Heart left ventricle (tissue), 16 donors: ENCODE measurements at regions not wholly inside any gene's neighbourhood (a gene's known extent, or its start where the extent isn't known, plus 50 kb on each side); places are given as distances from the start of the nearest gene placed in this dataset.

Source experiments
- ATAC-seq, 4 donors: fragments of 200-7000 bp; cut with Tn5 transposase; one replicate each; pipeline ENCODE4 v1.9.1; 2020 to 2022; ENCODE audit warnings: moderate library complexity in 4 of 4, mild to moderate bottlenecking in 3 of 4, moderate number of reproducible peaks in 1 of 4
- DNase-seq, 5 donors: peaks; one replicate each; pipeline ENCODE4 v3.0.0-alpha.2; 2020
- H3K27ac ChIP-seq, 12 donors: fragments of 200-600 bp; sonication (generic) in 4 of 12; one replicate each; pipeline versions ENCODE4 v1.5.0 to v1.8.0; 2016 to 2022; ENCODE audit warnings: mild to moderate bottlenecking in 2 of 12
- H3K27me3 ChIP-seq, 9 donors: fragments of 200-600 bp; sonication (generic) in 2 of 9; one replicate each; pipeline versions ENCODE4 v1.5.1 to v1.8.0; 2016 to 2022; ENCODE audit warnings: mild to moderate bottlenecking in 3 of 9
- H3K36me3 ChIP-seq, 9 donors: fragments of 200-600 bp; sonication (generic) in 2 of 9; one replicate each; pipeline versions ENCODE4 v1.5.0 to v1.8.0; 2018 to 2022; ENCODE audit warnings: mild to moderate bottlenecking in 2 of 9
- H3K4me1 ChIP-seq, 12 donors: fragments of 200-600 bp; sonication (generic) in 4 of 12; one replicate each; pipeline versions ENCODE4 v1.5.0 to v1.8.0; 2016 to 2022; ENCODE audit warnings: mild to moderate bottlenecking in 3 of 12
- H3K4me3 ChIP-seq, 12 donors: fragments of 200-600 bp; sonication (generic) in 4 of 12; one replicate each; pipeline versions ENCODE4 v1.5.0 to v1.8.0; 2017 to 2022; ENCODE audit warnings: mild to moderate bottlenecking in 9 of 12, moderate library complexity in 4 of 12
- H3K9me3 ChIP-seq, 12 donors: fragments of 200-600 bp; sonication (generic) in 4 of 12; one replicate each; pipeline versions ENCODE4 v1.5.0 to v1.8.0; 2016 to 2022; ENCODE audit warnings: mild to moderate bottlenecking in 1 of 12
- POLR2A ChIP-seq, 2 donors: fragments of 450-650 bp; IDR thresholded peaks; one replicate each; pipeline ENCODE4 v1.6.1; 2017; ENCODE audit warnings: antibody characterized with exemption in 2 of 2, mild to moderate bottlenecking in 2 of 2, moderate library complexity in 2 of 2
- WGBS, 4 donors: extraction: QIAGEN DNeasy Blood & Tissue Kit in 2 of 4; methylation state at CpG; one replicate each; pipeline versions ENCODE4 v1.1.5 to v1.1.7; 2013 to 2018; 5-methylcytosine and 5-hydroxymethylcytosine counted together
- intact Hi-C, 10 donors: fragments of 100-400 bp; cut with DNase I; formaldehyde crosslinking; loops; one replicate each; pipeline versions ENCODE4 v1.11.1 to v1.14.2; 2022
- TF ChIP-seq, protein P1 (sequence below), 12 donors: fragments of 200-600 bp; sonication (generic) in 4 of 12; IDR thresholded peaks; one replicate each; pipeline versions ENCODE4 v1.5.0 to v1.8.0; 2018 to 2022; ENCODE audit warnings: antibody characterized with exemption in 12 of 12, mild to moderate bottlenecking in 5 of 12
- donor health status: ischemic (EF 13 %, LVEDD 7.1; RV severe dilation, severe dysfunction).
- donor health status: healthy with polysubstance abuse.
- donor health status: DM: no; HTN: yes; CAD: no.
- donor health status: DM: no; HTN: no; CAD: no.
- donor health status: ischemic (EF 25% LVEDD 6.9; RV normal size, moderate dysfunction).
- donor health status: ischemic (EF 25% LVEDD 5.7; RV mildly dilated, moderate dysfunction).
- donor health status: healthy.
- donor health status: DM: yes; HTN: yes; CAD: no.
- donor health status: ischemic (EF 35%, LVEDD 5.7; RV mildly dilated, moderate dysfunction).
- donor health status: nonischemic (EF 11% LVEDD 7.7; RV severe dilation, severe dysfunction).
- donor health status: DM: yes; HTN: yes; CAD: no.
- donor health status: PGD.
- donor health status: ischemic (EF 29% LVEDD 5.4; RV normal size, mild dysfunction).
- donor health status: nonischemic (EF 23%, LVEDD 6.1; RV moderate dilation, normal function).

DNA sequence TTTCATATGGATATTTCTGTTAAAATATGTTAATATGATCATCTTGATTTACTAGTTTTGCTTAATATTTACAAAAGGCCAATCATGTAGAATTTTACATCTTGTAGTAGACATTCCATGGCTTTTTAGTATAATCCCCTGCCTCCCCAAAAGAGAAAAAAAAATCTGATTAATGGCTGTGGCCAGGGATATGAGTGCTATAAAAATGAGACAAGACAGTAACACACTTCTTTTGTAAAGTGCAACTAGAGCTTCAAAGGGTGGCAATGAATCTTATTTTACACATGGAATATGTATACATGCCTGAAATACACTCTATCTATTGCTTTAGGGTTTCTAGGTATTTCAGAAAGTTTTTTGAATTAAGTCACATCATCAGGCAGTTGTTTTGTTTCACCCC lies 112.2 kb upstream of the NANOGP8 start:
- Histone ChIP-seq H3K4me3 (no peak overlapping the region), H3K9me3 (peaks cover 0 to 7% (median under 1%) of the 10 kb centered on the region in 12 donors), H3K36me3 (no peaks in the 10 kb centered on the region), H3K4me1 (no peaks in the 10 kb centered on the region), H3K27ac (no peak overlapping the region), H3K27me3 (no peaks in the 10 kb centered on the region)
- ATAC-seq, result no peak
- DNase-seq, result no peak
- no peak for TF ChIP-seq POLR2A (IDR thresholded peaks at IDR 0.05)
- TF ChIP-seq, protein P1, sequence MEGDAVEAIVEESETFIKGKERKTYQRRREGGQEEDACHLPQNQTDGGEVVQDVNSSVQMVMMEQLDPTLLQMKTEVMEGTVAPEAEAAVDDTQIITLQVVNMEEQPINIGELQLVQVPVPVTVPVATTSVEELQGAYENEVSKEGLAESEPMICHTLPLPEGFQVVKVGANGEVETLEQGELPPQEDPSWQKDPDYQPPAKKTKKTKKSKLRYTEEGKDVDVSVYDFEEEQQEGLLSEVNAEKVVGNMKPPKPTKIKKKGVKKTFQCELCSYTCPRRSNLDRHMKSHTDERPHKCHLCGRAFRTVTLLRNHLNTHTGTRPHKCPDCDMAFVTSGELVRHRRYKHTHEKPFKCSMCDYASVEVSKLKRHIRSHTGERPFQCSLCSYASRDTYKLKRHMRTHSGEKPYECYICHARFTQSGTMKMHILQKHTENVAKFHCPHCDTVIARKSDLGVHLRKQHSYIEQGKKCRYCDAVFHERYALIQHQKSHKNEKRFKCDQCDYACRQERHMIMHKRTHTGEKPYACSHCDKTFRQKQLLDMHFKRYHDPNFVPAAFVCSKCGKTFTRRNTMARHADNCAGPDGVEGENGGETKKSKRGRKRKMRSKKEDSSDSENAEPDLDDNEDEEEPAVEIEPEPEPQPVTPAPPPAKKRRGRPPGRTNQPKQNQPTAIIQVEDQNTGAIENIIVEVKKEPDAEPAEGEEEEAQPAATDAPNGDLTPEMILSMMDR (IDR thresholded peaks at IDR 0.05), result no peak
- intact Hi-C loops, result no loop called here

DNA sequence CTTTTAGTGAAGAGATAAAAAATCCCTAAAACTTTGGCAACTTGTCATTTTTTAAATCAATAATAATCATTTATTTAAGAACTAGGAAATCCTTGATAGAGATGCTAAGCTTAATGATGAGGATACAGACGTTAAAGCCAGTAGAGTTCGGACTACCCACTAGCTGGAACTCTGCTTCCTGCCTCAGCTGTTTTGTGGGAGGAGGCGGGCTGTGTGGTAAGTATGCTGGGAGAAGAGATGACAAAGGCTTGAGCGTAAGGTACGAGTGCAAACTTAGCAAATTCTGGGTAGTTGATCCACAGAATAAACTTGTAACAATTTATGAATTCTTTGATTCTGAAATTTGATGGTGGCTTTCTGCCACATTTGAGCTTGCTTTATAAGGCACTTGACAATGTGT lies 111.2 kb upstream of the NANOGP8 start:
- no peak for ATAC-seq
- Histone ChIP-seq H3K4me3 (no peak overlapping the region), H3K27ac (no peak overlapping the region), H3K9me3 (peaks cover 0 to 15% (median 7%) of the 10 kb centered on the region in 12 donors), H3K27me3 (no peaks in the 10 kb centered on the region), H3K4me1 (no peaks in the 10 kb centered on the region), H3K36me3 (no peaks in the 10 kb centered on the region)
- no peak for DNase-seq
- intact Hi-C loops, result no loop called here
- WGBS, 4 donors, result 79 to 86% (median 82%) methylated on average over 5 of the region's 5 CpGs
- no peak for TF ChIP-seq POLR2A (IDR thresholded peaks at IDR 0.05)
- TF ChIP-seq, protein P1 (IDR thresholded peaks at IDR 0.05), result no peak

DNA sequence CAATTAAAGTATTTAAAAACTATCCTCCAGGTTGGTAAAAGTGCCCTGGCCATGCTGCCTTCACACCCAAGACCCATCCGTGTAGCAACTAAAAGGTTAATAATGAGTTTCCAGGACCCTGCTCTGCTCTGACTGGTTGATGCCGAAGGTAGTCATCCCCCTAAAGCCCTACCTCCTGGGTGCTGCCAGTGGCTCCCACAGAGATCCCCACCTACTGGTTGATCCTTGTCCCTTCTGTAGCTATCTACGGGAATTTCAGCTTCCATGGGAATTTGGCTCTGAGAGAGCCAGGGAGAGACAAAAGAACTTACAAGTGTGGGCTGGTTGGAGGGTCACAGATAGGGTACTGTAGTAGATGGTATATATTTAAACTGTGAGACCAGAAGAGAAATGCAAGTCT lies 110.6 kb upstream of the NANOGP8 start:
- Histone ChIP-seq H3K36me3 (no peaks in the 10 kb centered on the region), H3K9me3 (peaks cover 0 to 16% (median 8%) of the 10 kb centered on the region in 12 donors), H3K27ac (no peak overlapping the region), H3K4me1 (no peaks in the 10 kb centered on the region), H3K27me3 (no peaks in the 10 kb centered on the region), H3K4me3 (no peak overlapping the region)
- WGBS, 4 donors, result 79 to 88% (median 84%) methylated on average over 3 of the region's 3 CpGs
- DNase-seq (no peak), ATAC-seq (no peak)
- intact Hi-C loops, result no loop called here
- TF ChIP-seq POLR2A (IDR thresholded peaks at IDR 0.05), result no peak
- TF ChIP-seq, protein P1 (IDR thresholded peaks at IDR 0.05), result no peak

DNA sequence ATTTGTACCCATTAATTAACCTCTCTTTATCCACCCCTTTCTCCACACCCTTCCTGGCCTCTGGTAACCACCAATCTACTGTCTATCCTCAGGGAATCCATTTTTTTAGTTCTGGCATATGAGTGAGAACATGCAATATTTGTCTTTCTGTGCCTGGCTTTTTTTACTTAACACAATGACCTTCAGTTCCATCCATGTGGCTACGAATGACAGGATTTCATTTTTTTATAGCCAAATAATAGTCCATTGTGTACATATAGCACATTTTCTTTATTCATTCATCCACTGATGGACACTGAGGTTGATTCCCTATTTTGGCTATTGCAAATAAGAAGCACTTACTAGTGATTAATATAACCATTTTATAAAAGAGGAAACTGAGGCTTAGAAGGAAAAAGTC lies 109.9 kb upstream of the NANOGP8 start:
- Histone ChIP-seq H3K27me3 (no peaks in the 10 kb centered on the region), H3K4me3 (no peak overlapping the region), H3K9me3 (peaks cover 0 to 16% (median 8%) of the 10 kb centered on the region in 12 donors), H3K36me3 (no peaks in the 10 kb centered on the region), H3K4me1 (no peaks in the 10 kb centered on the region), H3K27ac (no peak overlapping the region)
- intact Hi-C loops, result no loop called here
- no peak for TF ChIP-seq POLR2A (IDR thresholded peaks at IDR 0.05)
- TF ChIP-seq, protein P1 (IDR thresholded peaks at IDR 0.05), result no peak
- 68 to 86% (median 80%) methylated on average over 1 of the region's 1 CpG for WGBS, 4 donors
- no peak for DNase-seq
- no peak for ATAC-seq
